IMR-90 (cell line): ENCODE measurements at regions not wholly inside any gene's neighbourhood (a gene's known extent, or its start where the extent isn't known, plus 50 kb on each side); places are given as distances from the start of the nearest gene placed in this dataset.

Experiments used
- ATAC-seq: fragments of 200-7000 bp; cut with Tn5 transposase; 2 replicates; pipeline ENCODE4 v1.9.1; 2020; ENCODE audit warnings: low read depth, mild to moderate bottlenecking, moderate library complexity
- BruUV-seq: library from RNA; stranded (reverse); fragments of 400-500 nt; replicated peaks from 2 replicates; lab custom pipeline; 2021; lab: Mats Ljungman, UMichigan
- CTCF ChIA-PET: fragments of 300-600 bp; formaldehyde crosslinking; extraction: SDS; loops from one replicate; lab custom pipeline; 2021; ENCODE audit warnings: antibody characterized with exemption; lab: Yijun Ruan, JAX
- POLR2A ChIA-PET: fragments of 300-600 bp; sonication (Branson Sonifier 250); formaldehyde crosslinking; loops from one replicate; lab custom pipeline; 2022; ENCODE audit warnings: antibody characterized with exemption; ENCODE audit not compliant: unreplicated experiment; lab: Charles Lee
- DNase-seq: peaks from one replicate; pipeline ENCODE4 v3.0.0; 2013
- H2AFZ ChIP-seq: replicated peaks from 2 replicates; pipeline ENCODE3; 2013; ENCODE audit warnings: low read length, mild to moderate bottlenecking; ENCODE audit not compliant: poor library complexity
- H2AK5ac ChIP-seq: 2 replicates; pipeline ENCODE4 v1.6.1; 2013; ENCODE audit warnings: low read depth, low read length, inconsistent platforms
- H2AK9ac ChIP-seq: replicated peaks from 2 replicates; pipeline ENCODE3; 2013; ENCODE audit warnings: mild to moderate bottlenecking, low read depth, low read length, moderate library complexity; ENCODE audit not compliant: poor library complexity
- H2BK120ac ChIP-seq: 2 replicates; pipeline ENCODE4 v1.6.1; 2013; ENCODE audit warnings: low read depth, low read length, inconsistent platforms
- H2BK15ac ChIP-seq: 3 replicates; pipeline ENCODE4 v1.6.1; 2013; ENCODE audit warnings: low read depth, low read length, inconsistent platforms
- H2BK20ac ChIP-seq: 2 replicates; pipeline ENCODE4 v1.6.1; 2013; ENCODE audit warnings: low read depth, mild to moderate bottlenecking, inconsistent platforms, low read length, moderate library complexity
- H2BK5ac ChIP-seq: 2 replicates; pipeline ENCODE4 v1.6.1; 2013; ENCODE audit warnings: mild to moderate bottlenecking, low read depth, low read length, inconsistent platforms; ENCODE audit not compliant: poor library complexity, severe bottlenecking
- H3K14ac ChIP-seq: replicated peaks from 2 replicates; pipeline ENCODE4 v1.6.1; 2013; ENCODE audit warnings: low read depth, low read length, inconsistent platforms
- H3K18ac ChIP-seq: 2 replicates; pipeline ENCODE4 v1.6.1; 2013; ENCODE audit warnings: low read depth, low read length, control low read depth
- H3K23ac ChIP-seq: 2 replicates; pipeline ENCODE4 v1.6.1; 2013; ENCODE audit warnings: low read depth, low read length, inconsistent platforms
- H3K27ac ChIP-seq: 2 replicates; pipeline ENCODE4 v1.5.1; 2013; ENCODE audit warnings: mild to moderate bottlenecking, control low read depth, low read length; ENCODE audit not compliant: insufficient read depth
- H3K27me3 ChIP-seq: 2 replicates; pipeline ENCODE4 v1.6.1; 2013; ENCODE audit warnings: low read length; ENCODE audit not compliant: control insufficient read depth, insufficient read depth
- H3K36me3 ChIP-seq: 2 replicates; pipeline ENCODE4 v1.6.1; 2013; ENCODE audit warnings: low read length, mixed read lengths; ENCODE audit not compliant: control insufficient read depth, insufficient read depth
- H3K4ac ChIP-seq: 2 replicates; pipeline ENCODE4 v1.6.1; 2013; ENCODE audit warnings: low read depth, low read length, inconsistent platforms
- H3K4me1 ChIP-seq: 2 replicates; pipeline ENCODE4 v1.6.1; 2013; ENCODE audit warnings: low read length, mixed read lengths; ENCODE audit not compliant: control insufficient read depth, insufficient read depth
- H3K4me2 ChIP-seq: 2 replicates; pipeline ENCODE4 v1.6.1; 2013; ENCODE audit warnings: low read depth, mild to moderate bottlenecking, control low read depth, low read length, moderate library complexity
- H3K4me3 ChIP-seq: 2 replicates; pipeline ENCODE4 v1.5.1; 2013; ENCODE audit warnings: low read depth, mild to moderate bottlenecking, control low read depth, low read length, moderate library complexity; ENCODE audit not compliant: insufficient read depth
- H3K56ac ChIP-seq: 2 replicates; pipeline ENCODE4 v1.6.1; 2013; ENCODE audit warnings: low read length, inconsistent platforms; ENCODE audit not compliant: insufficient read depth; ENCODE audit errors: extremely low read depth
- H3K79me1 ChIP-seq, 2 experiments: 2 replicates each; pipeline ENCODE4 v1.6.1; 2013; ENCODE audit warnings: low read length in 2 of 2, inconsistent platforms in 1 of 2, low read depth in 1 of 2
- H3K9ac ChIP-seq: 2 replicates; pipeline ENCODE4 v1.6.1; 2013; ENCODE audit warnings: low read depth, low read length, control low read depth
- H3K9me1 ChIP-seq: 2 replicates; pipeline ENCODE4 v1.6.1; 2013; ENCODE audit warnings: low read length, inconsistent platforms; ENCODE audit not compliant: insufficient read depth
- H3K9me3 ChIP-seq: 2 replicates; pipeline ENCODE4 v1.6.1; 2013; ENCODE audit warnings: low read length; ENCODE audit not compliant: control insufficient read depth, insufficient read depth
- H4K20me1 ChIP-seq: 2 replicates; pipeline ENCODE4 v1.6.1; 2013; ENCODE audit warnings: low read length, inconsistent platforms; ENCODE audit not compliant: insufficient read depth
- H4K5ac ChIP-seq: 2 replicates; pipeline ENCODE4 v1.6.1; 2013; ENCODE audit warnings: mild to moderate bottlenecking, low read depth, low read length, control low read depth
- H4K8ac ChIP-seq, 2 experiments: 2 replicates each; pipeline ENCODE4 v1.6.1; 2013; ENCODE audit warnings: low read depth in 2 of 2, low read length in 2 of 2, control low read depth in 1 of 2, inconsistent platforms in 1 of 2
- H4K91ac ChIP-seq: 2 replicates; pipeline ENCODE4 v1.6.1; 2013; ENCODE audit warnings: low read depth, low read length, inconsistent platforms; ENCODE audit not compliant: insufficient read depth
- BHLHE40 ChIP-seq: fragments of 150-350 bp; IDR thresholded peaks from 2 replicates; pipeline ENCODE4 v1.6.1; 2016; ENCODE audit warnings: mild to moderate bottlenecking, low read depth, low read length
- CEBPB ChIP-seq: IDR thresholded peaks from 2 replicates; pipeline ENCODE4 v1.6.1; 2012; ENCODE audit warnings: low read depth, low read length, improper control_type of control experiment
- FOS ChIP-seq: fragments of 150-350 bp; IDR thresholded peaks from 2 replicates; pipeline ENCODE4 v1.6.1; 2016; ENCODE audit warnings: low read depth, low read length
- MAFK ChIP-seq: IDR thresholded peaks from 2 replicates; pipeline ENCODE4 v1.6.1; 2012; ENCODE audit warnings: low read depth, low read length, improper control_type of control experiment
- MAZ ChIP-seq: IDR thresholded peaks from 2 replicates; pipeline ENCODE4 v1.6.1; 2012; ENCODE audit warnings: low read depth, mild to moderate bottlenecking, low read length, improper control_type of control experiment, moderate library complexity, borderline replicate concordance
- RAD21 ChIP-seq: IDR thresholded peaks from 2 replicates; pipeline ENCODE4 v1.6.1; 2012; ENCODE audit warnings: low read length, improper control_type of control experiment
- RCOR1 ChIP-seq: IDR thresholded peaks from 2 replicates; pipeline ENCODE4 v1.6.1; 2012; ENCODE audit warnings: mild to moderate bottlenecking, low read length, improper control_type of control experiment; ENCODE audit not compliant: insufficient replicate concordance
- RFX5 ChIP-seq: IDR thresholded peaks from 2 replicates; pipeline ENCODE4 v1.8.0; 2012; ENCODE audit warnings: low read depth, mild to moderate bottlenecking, low read length, moderate library complexity
- WGBS, 2 experiments: methylation state at CpG; one replicate each; pipeline versions ENCODE4 v1.1.5 to v1.1.7; 2013; ENCODE audit warnings: missing lambda C conversion rate in 2 of 2; ENCODE audit not compliant: insufficient read length in 1 of 2; ENCODE audit errors: extremely low coverage in 2 of 2; 5-methylcytosine and 5-hydroxymethylcytosine counted together
- dilution Hi-C: fragments of 300-500 bp; cut with HindIII; formaldehyde crosslinking; loops from one replicate; pipeline ENCODE4 v1.14.3; 2018; ENCODE audit warnings: low sequenced_read_pairs; ENCODE audit not compliant: unreplicated experiment
- in situ Hi-C: fragments of 300-500 bp; cut with MboI; formaldehyde crosslinking; loops from 3 replicates; pipeline ENCODE4 v1.14.3; 2019; ENCODE audit warnings: low sequenced_read_pairs, inconsistent platforms, mixed read lengths
- intact Hi-C: fragments of 100-400 bp; cut with micrococcal nuclease; formaldehyde crosslinking; loops from 2 replicates; pipeline ENCODE4 v1.10.0; 2022
- TF ChIP-seq, protein P1 (sequence below): conservative IDR thresholded peaks from 2 replicates; pipeline ENCODE4 v1.5.1; 2012; ENCODE audit warnings: mild to moderate bottlenecking, low read depth, low read length, improper control_type of control experiment
- TF ChIP-seq, protein P2 (sequence below): fragments of 150-350 bp; IDR thresholded peaks from 2 replicates; pipeline ENCODE4 v1.6.1; 2017; ENCODE audit warnings: mild to moderate bottlenecking, antibody characterized with exemption, low read length, low read depth

DNA sequence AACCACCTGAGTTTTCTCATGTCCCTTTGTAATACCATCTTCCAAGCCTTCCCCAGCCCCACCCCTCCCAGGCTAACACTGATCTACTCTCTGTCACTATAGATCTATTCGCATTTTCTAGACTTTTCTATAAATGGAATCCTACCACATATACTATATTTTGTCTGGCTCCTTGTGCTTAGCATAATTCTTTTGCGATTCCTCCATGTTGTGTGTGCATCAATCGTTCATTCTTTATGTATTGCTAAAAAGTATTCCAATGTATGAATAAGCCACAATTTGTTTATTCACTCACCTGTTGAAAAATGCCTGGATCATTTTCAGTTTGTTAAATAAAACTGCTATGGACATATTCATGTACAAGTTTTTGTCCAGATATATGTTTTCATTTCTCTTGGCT lies 66.7 kb upstream of the DPT start:
- Histone ChIP-seq H4K20me1 (no peaks in the 10 kb centered on the region), H2AK5ac (no peak overlapping the region), H3K4ac (no peak overlapping the region), H4K5ac (no peak overlapping the region), H3K79me1 (no peaks in the 10 kb centered on the region), H3K56ac (no peak overlapping the region), H3K4me2 (no peak overlapping the region), H3K18ac (no peak overlapping the region), H2BK15ac (no peak overlapping the region), H3K27ac (no peak overlapping the region), H2BK5ac (no peak overlapping the region), H3K23ac (no peak overlapping the region), H3K27me3 (no peaks in the 10 kb centered on the region), H3K4me1 (no peaks in the 10 kb centered on the region), H2BK120ac (no peak overlapping the region), H4K8ac (no peak overlapping the region), H3K9me1 (no peaks in the 10 kb centered on the region), H3K9me3 (no peaks in the 10 kb centered on the region), H3K9ac (no peak overlapping the region), H2AFZ (no peak overlapping the region), H4K91ac (no peak overlapping the region), H2AK9ac (no peak overlapping the region), H2BK20ac (no peak overlapping the region), H3K4me3 (no peak overlapping the region), H3K14ac (no peak overlapping the region), H3K36me3 (no peaks in the 10 kb centered on the region)
- CTCF ChIA-PET = no interaction called here
- TF ChIP-seq, protein P1, sequence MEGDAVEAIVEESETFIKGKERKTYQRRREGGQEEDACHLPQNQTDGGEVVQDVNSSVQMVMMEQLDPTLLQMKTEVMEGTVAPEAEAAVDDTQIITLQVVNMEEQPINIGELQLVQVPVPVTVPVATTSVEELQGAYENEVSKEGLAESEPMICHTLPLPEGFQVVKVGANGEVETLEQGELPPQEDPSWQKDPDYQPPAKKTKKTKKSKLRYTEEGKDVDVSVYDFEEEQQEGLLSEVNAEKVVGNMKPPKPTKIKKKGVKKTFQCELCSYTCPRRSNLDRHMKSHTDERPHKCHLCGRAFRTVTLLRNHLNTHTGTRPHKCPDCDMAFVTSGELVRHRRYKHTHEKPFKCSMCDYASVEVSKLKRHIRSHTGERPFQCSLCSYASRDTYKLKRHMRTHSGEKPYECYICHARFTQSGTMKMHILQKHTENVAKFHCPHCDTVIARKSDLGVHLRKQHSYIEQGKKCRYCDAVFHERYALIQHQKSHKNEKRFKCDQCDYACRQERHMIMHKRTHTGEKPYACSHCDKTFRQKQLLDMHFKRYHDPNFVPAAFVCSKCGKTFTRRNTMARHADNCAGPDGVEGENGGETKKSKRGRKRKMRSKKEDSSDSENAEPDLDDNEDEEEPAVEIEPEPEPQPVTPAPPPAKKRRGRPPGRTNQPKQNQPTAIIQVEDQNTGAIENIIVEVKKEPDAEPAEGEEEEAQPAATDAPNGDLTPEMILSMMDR = no peak
- TF ChIP-seq MAFK (no peak), MAZ (no peak), RCOR1 (no peak), RAD21 (no peak), CEBPB (no peak), RFX5 (no peak), BHLHE40 (no peak), FOS (no peak)
- TF ChIP-seq, protein P2, sequence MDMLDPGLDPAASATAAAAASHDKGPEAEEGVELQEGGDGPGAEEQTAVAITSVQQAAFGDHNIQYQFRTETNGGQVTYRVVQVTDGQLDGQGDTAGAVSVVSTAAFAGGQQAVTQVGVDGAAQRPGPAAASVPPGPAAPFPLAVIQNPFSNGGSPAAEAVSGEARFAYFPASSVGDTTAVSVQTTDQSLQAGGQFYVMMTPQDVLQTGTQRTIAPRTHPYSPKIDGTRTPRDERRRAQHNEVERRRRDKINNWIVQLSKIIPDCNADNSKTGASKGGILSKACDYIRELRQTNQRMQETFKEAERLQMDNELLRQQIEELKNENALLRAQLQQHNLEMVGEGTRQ = no peak
- no peak for ATAC-seq
- in situ Hi-C loops (no loop called here), dilution Hi-C loops (no loop called here), intact Hi-C loops (no loop called here)
- POLR2A ChIA-PET = no interaction called here
- no peak for DNase-seq
- no CpG with 5 or more reads among the region's 3 CpGs for WGBS, 2 experiments
- BruUV-seq = no TSS peak
